IMR-90 (cell line): ENCODE measurements at regions not wholly inside any gene's neighbourhood (a gene's known extent, or its start where the extent isn't known, plus 50 kb on each side); places are given as distances from the start of the nearest gene placed in this dataset.

Experiments
- ATAC-seq: fragments of 200-7000 bp; cut with Tn5 transposase; 2 replicates; pipeline ENCODE4 v1.9.1; 2020; ENCODE audit warnings: low read depth, mild to moderate bottlenecking, moderate library complexity
- BruUV-seq: library from RNA; stranded (reverse); fragments of 400-500 nt; replicated peaks from 2 replicates; lab custom pipeline; 2021; lab: Mats Ljungman, UMichigan
- CTCF ChIA-PET: fragments of 300-600 bp; formaldehyde crosslinking; extraction: SDS; loops from one replicate; lab custom pipeline; 2021; ENCODE audit warnings: antibody characterized with exemption; lab: Yijun Ruan, JAX
- POLR2A ChIA-PET: fragments of 300-600 bp; sonication (Branson Sonifier 250); formaldehyde crosslinking; loops from one replicate; lab custom pipeline; 2022; ENCODE audit warnings: antibody characterized with exemption; ENCODE audit not compliant: unreplicated experiment; lab: Charles Lee
- DNase-seq: peaks from one replicate; pipeline ENCODE4 v3.0.0; 2013
- H2AFZ ChIP-seq: replicated peaks from 2 replicates; pipeline ENCODE3; 2013; ENCODE audit warnings: low read length, mild to moderate bottlenecking; ENCODE audit not compliant: poor library complexity
- H2AK5ac ChIP-seq: 2 replicates; pipeline ENCODE4 v1.6.1; 2013; ENCODE audit warnings: low read depth, low read length, inconsistent platforms
- H2AK9ac ChIP-seq: replicated peaks from 2 replicates; pipeline ENCODE3; 2013; ENCODE audit warnings: mild to moderate bottlenecking, low read depth, low read length, moderate library complexity; ENCODE audit not compliant: poor library complexity
- H2BK120ac ChIP-seq: 2 replicates; pipeline ENCODE4 v1.6.1; 2013; ENCODE audit warnings: low read depth, low read length, inconsistent platforms
- H2BK15ac ChIP-seq: 3 replicates; pipeline ENCODE4 v1.6.1; 2013; ENCODE audit warnings: low read depth, low read length, inconsistent platforms
- H2BK20ac ChIP-seq: 2 replicates; pipeline ENCODE4 v1.6.1; 2013; ENCODE audit warnings: low read depth, mild to moderate bottlenecking, inconsistent platforms, low read length, moderate library complexity
- H2BK5ac ChIP-seq: 2 replicates; pipeline ENCODE4 v1.6.1; 2013; ENCODE audit warnings: mild to moderate bottlenecking, low read depth, low read length, inconsistent platforms; ENCODE audit not compliant: poor library complexity, severe bottlenecking
- H3K14ac ChIP-seq: replicated peaks from 2 replicates; pipeline ENCODE4 v1.6.1; 2013; ENCODE audit warnings: low read depth, low read length, inconsistent platforms
- H3K18ac ChIP-seq: 2 replicates; pipeline ENCODE4 v1.6.1; 2013; ENCODE audit warnings: low read depth, low read length, control low read depth
- H3K23ac ChIP-seq: 2 replicates; pipeline ENCODE4 v1.6.1; 2013; ENCODE audit warnings: low read depth, low read length, inconsistent platforms
- H3K27ac ChIP-seq: 2 replicates; pipeline ENCODE4 v1.5.1; 2013; ENCODE audit warnings: mild to moderate bottlenecking, control low read depth, low read length; ENCODE audit not compliant: insufficient read depth
- H3K27me3 ChIP-seq: 2 replicates; pipeline ENCODE4 v1.6.1; 2013; ENCODE audit warnings: low read length; ENCODE audit not compliant: control insufficient read depth, insufficient read depth
- H3K36me3 ChIP-seq: 2 replicates; pipeline ENCODE4 v1.6.1; 2013; ENCODE audit warnings: low read length, mixed read lengths; ENCODE audit not compliant: control insufficient read depth, insufficient read depth
- H3K4ac ChIP-seq: 2 replicates; pipeline ENCODE4 v1.6.1; 2013; ENCODE audit warnings: low read depth, low read length, inconsistent platforms
- H3K4me1 ChIP-seq: 2 replicates; pipeline ENCODE4 v1.6.1; 2013; ENCODE audit warnings: low read length, mixed read lengths; ENCODE audit not compliant: control insufficient read depth, insufficient read depth
- H3K4me2 ChIP-seq: 2 replicates; pipeline ENCODE4 v1.6.1; 2013; ENCODE audit warnings: low read depth, mild to moderate bottlenecking, control low read depth, low read length, moderate library complexity
- H3K4me3 ChIP-seq: 2 replicates; pipeline ENCODE4 v1.5.1; 2013; ENCODE audit warnings: low read depth, mild to moderate bottlenecking, control low read depth, low read length, moderate library complexity; ENCODE audit not compliant: insufficient read depth
- H3K56ac ChIP-seq: 2 replicates; pipeline ENCODE4 v1.6.1; 2013; ENCODE audit warnings: low read length, inconsistent platforms; ENCODE audit not compliant: insufficient read depth; ENCODE audit errors: extremely low read depth
- H3K79me1 ChIP-seq, 2 experiments: 2 replicates each; pipeline ENCODE4 v1.6.1; 2013; ENCODE audit warnings: low read length in 2 of 2, inconsistent platforms in 1 of 2, low read depth in 1 of 2
- H3K9ac ChIP-seq: 2 replicates; pipeline ENCODE4 v1.6.1; 2013; ENCODE audit warnings: low read depth, low read length, control low read depth
- H3K9me1 ChIP-seq: 2 replicates; pipeline ENCODE4 v1.6.1; 2013; ENCODE audit warnings: low read length, inconsistent platforms; ENCODE audit not compliant: insufficient read depth
- H3K9me3 ChIP-seq: 2 replicates; pipeline ENCODE4 v1.6.1; 2013; ENCODE audit warnings: low read length; ENCODE audit not compliant: control insufficient read depth, insufficient read depth
- H4K20me1 ChIP-seq: 2 replicates; pipeline ENCODE4 v1.6.1; 2013; ENCODE audit warnings: low read length, inconsistent platforms; ENCODE audit not compliant: insufficient read depth
- H4K5ac ChIP-seq: 2 replicates; pipeline ENCODE4 v1.6.1; 2013; ENCODE audit warnings: mild to moderate bottlenecking, low read depth, low read length, control low read depth
- H4K8ac ChIP-seq, 2 experiments: 2 replicates each; pipeline ENCODE4 v1.6.1; 2013; ENCODE audit warnings: low read depth in 2 of 2, low read length in 2 of 2, control low read depth in 1 of 2, inconsistent platforms in 1 of 2
- H4K91ac ChIP-seq: 2 replicates; pipeline ENCODE4 v1.6.1; 2013; ENCODE audit warnings: low read depth, low read length, inconsistent platforms; ENCODE audit not compliant: insufficient read depth
- BHLHE40 ChIP-seq: fragments of 150-350 bp; IDR thresholded peaks from 2 replicates; pipeline ENCODE4 v1.6.1; 2016; ENCODE audit warnings: mild to moderate bottlenecking, low read depth, low read length
- CEBPB ChIP-seq: IDR thresholded peaks from 2 replicates; pipeline ENCODE4 v1.6.1; 2012; ENCODE audit warnings: low read depth, low read length, improper control_type of control experiment
- CHD1 ChIP-seq: IDR thresholded peaks from 2 replicates; pipeline ENCODE4 v1.6.1; 2012; ENCODE audit warnings: low read depth, low read length, improper control_type of control experiment
- CTCF ChIP-seq: conservative IDR thresholded peaks from 2 replicates; pipeline ENCODE4 v1.5.1; 2012; ENCODE audit warnings: mild to moderate bottlenecking, low read depth, low read length, improper control_type of control experiment
- ELK1 ChIP-seq: fragments of 150-350 bp; IDR thresholded peaks from 2 replicates; pipeline ENCODE4 v1.6.1; 2016; ENCODE audit warnings: low read depth, mild to moderate bottlenecking, low read length, moderate library complexity, borderline replicate concordance
- FOS ChIP-seq: fragments of 150-350 bp; IDR thresholded peaks from 2 replicates; pipeline ENCODE4 v1.6.1; 2016; ENCODE audit warnings: low read depth, low read length
- MAFK ChIP-seq: IDR thresholded peaks from 2 replicates; pipeline ENCODE4 v1.6.1; 2012; ENCODE audit warnings: low read depth, low read length, improper control_type of control experiment
- MAZ ChIP-seq: IDR thresholded peaks from 2 replicates; pipeline ENCODE4 v1.6.1; 2012; ENCODE audit warnings: low read depth, mild to moderate bottlenecking, low read length, improper control_type of control experiment, moderate library complexity, borderline replicate concordance
- MXI1 ChIP-seq: IDR thresholded peaks from 2 replicates; pipeline ENCODE4 v1.6.1; 2012; ENCODE audit warnings: low read depth, mild to moderate bottlenecking, low read length, moderate library complexity, borderline replicate concordance
- NFE2L2 ChIP-seq: fragments of 150-350 bp; IDR thresholded peaks from 2 replicates; pipeline ENCODE4 v1.6.1; 2016; ENCODE audit warnings: low read depth, mild to moderate bottlenecking, low read length
- POLR2A ChIP-seq: IDR thresholded peaks from 2 replicates; pipeline ENCODE4 v1.6.1; 2012; ENCODE audit warnings: mild to moderate bottlenecking, low read depth, low read length
- RAD21 ChIP-seq: IDR thresholded peaks from 2 replicates; pipeline ENCODE4 v1.6.1; 2012; ENCODE audit warnings: low read length, improper control_type of control experiment
- RCOR1 ChIP-seq: IDR thresholded peaks from 2 replicates; pipeline ENCODE4 v1.6.1; 2012; ENCODE audit warnings: mild to moderate bottlenecking, low read length, improper control_type of control experiment; ENCODE audit not compliant: insufficient replicate concordance
- RFX5 ChIP-seq: IDR thresholded peaks from 2 replicates; pipeline ENCODE4 v1.8.0; 2012; ENCODE audit warnings: low read depth, mild to moderate bottlenecking, low read length, moderate library complexity
- SMC3 ChIP-seq: fragments of 150-350 bp; IDR thresholded peaks from 2 replicates; pipeline ENCODE4 v1.6.1; 2016; ENCODE audit warnings: low read depth, mild to moderate bottlenecking, antibody characterized with exemption, low read length, moderate library complexity
- USF2 ChIP-seq: fragments of 150-350 bp; IDR thresholded peaks from 2 replicates; pipeline ENCODE4 v1.6.1; 2017; ENCODE audit warnings: mild to moderate bottlenecking, antibody characterized with exemption, low read length, low read depth
- WGBS, 2 experiments: methylation state at CpG; one replicate each; pipeline versions ENCODE4 v1.1.5 to v1.1.7; 2013; ENCODE audit warnings: missing lambda C conversion rate in 2 of 2; ENCODE audit not compliant: insufficient read length in 1 of 2; ENCODE audit errors: extremely low coverage in 2 of 2; 5-methylcytosine and 5-hydroxymethylcytosine counted together
- dilution Hi-C: fragments of 300-500 bp; cut with HindIII; formaldehyde crosslinking; loops from one replicate; pipeline ENCODE4 v1.14.3; 2018; ENCODE audit warnings: low sequenced_read_pairs; ENCODE audit not compliant: unreplicated experiment
- in situ Hi-C: fragments of 300-500 bp; cut with MboI; formaldehyde crosslinking; loops from 3 replicates; pipeline ENCODE4 v1.14.3; 2019; ENCODE audit warnings: low sequenced_read_pairs, inconsistent platforms, mixed read lengths
- intact Hi-C: fragments of 100-400 bp; cut with micrococcal nuclease; formaldehyde crosslinking; loops from 2 replicates; pipeline ENCODE4 v1.10.0; 2022

GRCh38 chr4:173845580-173845979 lies 315.6 kb upstream of the HAND2 start:
- Histone ChIP-seq H3K27ac (no peak overlapping the region), H3K4ac (no peak overlapping the region), H4K5ac (no peak overlapping the region), H3K79me1 (no peaks in the 10 kb centered on the region), H3K9me3 (no peaks in the 10 kb centered on the region), H2AK5ac (no peak overlapping the region), H4K91ac (no peak overlapping the region), H2AFZ (no peak overlapping the region), H2BK15ac (no peak overlapping the region), H3K27me3 (no peaks in the 10 kb centered on the region), H2BK5ac (no peak overlapping the region), H3K4me1 (no peaks in the 10 kb centered on the region), H3K14ac (no peak overlapping the region), H3K9me1 (no peaks in the 10 kb centered on the region), H2BK120ac (no peak overlapping the region), H3K9ac (no peak overlapping the region), H3K56ac (no peak overlapping the region), H3K4me3 (no peak overlapping the region), H2BK20ac (no peak overlapping the region), H4K8ac (no peak overlapping the region), H2AK9ac (no peak overlapping the region), H3K18ac (no peak overlapping the region), H3K4me2 (no peak overlapping the region), H3K36me3 (no peaks in the 10 kb centered on the region), H4K20me1 (no peaks in the 10 kb centered on the region), H3K23ac (no peak overlapping the region)
- DNase-seq: no peak
- WGBS, 2 experiments: no CpG with 5 or more reads among the region's 1 CpG
- intact Hi-C loops: no loop called here
- no peak for ATAC-seq
- no TSS peak for BruUV-seq
- dilution Hi-C loops: no loop called here
- CTCF ChIA-PET: interaction anchor here (0.6 kb wide), 1 partner anchor 340 kb away, joined by 3 read pairs; no protein-coding TSS in a partner anchor
- in situ Hi-C loops: no loop called here
- TF ChIP-seq CHD1 (no peak), FOS (no peak), RFX5 (no peak), BHLHE40 (no peak), MXI1 (no peak), SMC3 (no peak), CEBPB (no peak), MAFK (no peak), CTCF (no peak), ELK1 (no peak), RAD21 (no peak), RCOR1 (no peak), USF2 (no peak), NFE2L2 (no peak), MAZ (no peak), POLR2A (no peak)
- POLR2A ChIA-PET: no interaction called here
